ENCODE measurements at regions not wholly inside any gene's neighbourhood (a gene's known extent, or its start where the extent isn't known, plus 50 kb on each side); places are given as distances from the start of the nearest gene placed in this dataset.

DNA sequence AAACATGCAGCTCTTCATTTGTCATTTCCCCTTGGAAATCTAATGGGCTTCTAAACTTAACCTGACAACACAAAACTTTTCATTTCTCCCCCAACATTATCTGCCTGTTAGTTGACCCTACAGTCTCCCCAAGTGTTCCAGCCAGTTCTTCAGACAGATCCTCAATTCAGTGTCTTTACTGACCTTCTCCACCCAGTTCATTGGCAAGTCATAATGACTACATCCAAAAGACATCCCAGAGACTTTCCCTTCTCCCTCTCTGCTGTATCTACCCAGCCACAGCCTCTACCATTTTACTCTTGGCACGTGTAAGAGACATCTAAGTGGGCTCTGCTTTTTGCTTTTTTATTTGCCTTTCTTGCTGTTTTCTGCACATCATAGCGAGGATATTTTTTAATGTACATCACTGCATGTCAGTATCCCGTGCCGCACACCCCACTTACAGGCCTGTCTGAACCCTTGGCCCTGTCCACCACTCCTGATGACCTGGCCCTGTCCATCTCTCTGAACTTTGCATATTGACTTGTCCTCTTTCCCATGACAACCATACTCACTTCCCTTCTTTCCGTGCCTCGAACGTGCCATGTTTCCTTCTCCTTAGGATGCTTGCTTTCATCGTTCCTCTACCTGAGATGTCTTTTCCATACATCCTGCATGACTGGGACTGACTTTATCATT is 391.9 kb downstream of the IRS2 start:
- TF ChIP-seq EZH2phosphoT487 (IDR thresholded peaks at IDR 0.05; ENCODE audit: insufficient read depth, low read depth) (no peak), EZH2 (IDR thresholded peaks at IDR 0.05; ENCODE audit: insufficient read depth, poor library complexity, severe bottlenecking) (no peak)
